Caco-2 (cell line): ENCODE measurements at regions not wholly inside any gene's neighbourhood (a gene's known extent, or its start where the extent isn't known, plus 50 kb on each side); places are given as distances from the start of the nearest gene placed in this dataset.

ENCODE experiments used
- BruUV-seq: library from RNA; stranded (reverse); fragments of 400-500 nt; replicated peaks from 2 replicates; lab custom pipeline; 2021; lab: Mats Ljungman, UMichigan
- CTCF ChIA-PET: fragments of 300-600 bp; sonication (Branson Sonifier 250); formaldehyde crosslinking; loops from one replicate; lab custom pipeline; 2022; ENCODE audit warnings: antibody characterized with exemption; lab: Charles Lee
- POLR2A ChIA-PET: fragments of 300-600 bp; sonication (Branson Sonifier 250); formaldehyde crosslinking; loops from one replicate; lab custom pipeline; 2022; ENCODE audit warnings: antibody characterized with exemption; lab: Charles Lee
- DNase-seq, 2 experiments: peaks; one replicate each; pipeline versions ENCODE4 v3.0.0 to v3.0.0-alpha.2; 2020 to 2022
- H3K27me3 ChIP-seq: replicated peaks from 2 replicates; pipeline ENCODE4 v1.6.0; 2011; ENCODE audit warnings: low read length; ENCODE audit not compliant: control insufficient read depth, insufficient read depth
- H3K36me3 ChIP-seq: 2 replicates; pipeline ENCODE4 v1.5.1; 2011; ENCODE audit warnings: low read length; ENCODE audit not compliant: control insufficient read depth, insufficient read depth
- H3K4me1 ChIP-seq: fragments of 250-450 bp; sonication (Bioruptor Pico); 2 replicates; pipeline ENCODE4 v1.5.1; 2020; ENCODE audit warnings: mild to moderate bottlenecking
- H3K4me3 ChIP-seq: 2 replicates; pipeline ENCODE4 v1.5.1; 2011; ENCODE audit warnings: low read depth, mild to moderate bottlenecking, control low read depth, low read length
- H3K9me3 ChIP-seq: fragments of 250-450 bp; sonication (Bioruptor Pico); 2 replicates; pipeline ENCODE4 v1.5.1; 2020; ENCODE audit warnings: mild to moderate bottlenecking, moderate library complexity
- H3K27ac Mint-ChIP-seq: one replicate; pipeline ENCODE4 v1.8.0; 2022; ENCODE audit warnings: mixed read lengths; ENCODE audit not compliant: unreplicated experiment
- H3K27me3 Mint-ChIP-seq: one replicate; pipeline ENCODE4 v1.8.0; 2022; ENCODE audit warnings: mixed read lengths; ENCODE audit not compliant: insufficient read depth, unreplicated experiment
- H3K36me3 Mint-ChIP-seq: one replicate; pipeline ENCODE4 v1.8.0; 2022; ENCODE audit warnings: mild to moderate bottlenecking, mixed read lengths; ENCODE audit not compliant: insufficient read depth, unreplicated experiment
- H3K4me1 Mint-ChIP-seq: one replicate; pipeline ENCODE4 v1.8.0; 2022; ENCODE audit warnings: low read depth, mixed read lengths; ENCODE audit not compliant: unreplicated experiment
- H3K4me3 Mint-ChIP-seq: one replicate; pipeline ENCODE4 v1.8.0; 2022; ENCODE audit warnings: mild to moderate bottlenecking, moderate library complexity, mixed read lengths; ENCODE audit not compliant: unreplicated experiment
- H3K9me3 Mint-ChIP-seq: one replicate; pipeline ENCODE4 v1.8.0; 2022; ENCODE audit warnings: mixed read lengths; ENCODE audit not compliant: unreplicated experiment
- CTCF ChIP-seq, 2 experiments: fragments of 200-600 bp in 1 of 2; IDR thresholded peaks; 1 replicate in 1 of 2; 2 replicates in 1 of 2; pipeline versions ENCODE4 v1.5.1 to v1.8.0; 2011 to 2022; ENCODE audit warnings: antibody characterized with exemption in 1 of 2, control low read depth in 1 of 2, inconsistent platforms in 1 of 2, low read depth in 1 of 2, low read length in 1 of 2, mild to moderate bottlenecking in 1 of 2, moderate library complexity in 1 of 2; ENCODE audit not compliant: insufficient read depth in 1 of 2, severe bottlenecking in 1 of 2, unreplicated experiment in 1 of 2
- intact Hi-C: fragments of 100-400 bp; cut with micrococcal nuclease; formaldehyde crosslinking; loops from one replicate; pipeline ENCODE4 v1.10.0; 2022; ENCODE audit not compliant: unreplicated experiment

DNA sequence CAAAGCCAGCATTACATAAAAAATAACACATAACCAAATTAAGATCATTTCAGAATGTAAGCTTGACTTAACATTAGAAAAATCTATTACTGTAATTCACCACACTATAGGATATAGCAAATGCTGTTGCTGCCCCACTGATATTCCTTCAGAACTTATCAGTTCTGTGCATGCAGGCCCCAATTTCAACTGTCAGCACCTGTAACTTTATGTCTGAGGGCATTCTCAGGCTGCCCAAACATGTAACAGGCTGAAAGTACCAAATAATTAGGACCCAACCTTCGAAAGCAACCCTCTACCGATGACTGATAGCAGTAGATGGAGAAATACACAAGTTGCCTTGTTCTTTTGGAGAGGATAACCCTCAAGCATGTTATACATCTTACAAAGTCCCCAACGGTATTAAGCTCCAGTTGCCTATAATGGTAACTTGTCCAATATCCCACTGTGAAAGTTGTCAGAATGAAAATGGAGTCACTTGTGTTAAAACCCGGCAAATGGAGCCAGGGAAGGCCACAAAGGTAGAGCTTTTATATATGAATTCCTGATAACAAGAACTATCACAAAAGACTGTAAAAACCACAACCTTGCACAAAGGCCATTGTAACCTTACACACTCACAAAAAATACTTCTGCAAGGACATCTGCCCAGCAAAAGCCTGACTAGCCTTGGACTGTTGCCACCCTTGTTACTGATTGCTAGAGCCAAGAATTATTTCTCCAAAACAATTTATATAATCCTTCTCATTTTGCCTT is 66.9 kb upstream of the ZNF746 start:
- peaks cover 7% of the 10 kb centered on the region for H3K9me3 ChIP-seq
- H3K36me3 ChIP-seq, result no peaks in the 10 kb centered on the region
- intact Hi-C loops, result no loop called here
- H3K4me3 ChIP-seq, result no peak overlapping the region
- no peaks in the 10 kb centered on the region for H3K27me3 ChIP-seq
- no peak overlapping the region for H3K4me3 Mint-ChIP-seq
- peaks cover 7% of the 10 kb centered on the region for H3K9me3 Mint-ChIP-seq
- H3K4me1 Mint-ChIP-seq, result no peaks in the 10 kb centered on the region
- peaks cover 16% of the 10 kb centered on the region for H3K36me3 Mint-ChIP-seq
- no TSS peak for BruUV-seq
- H3K27ac Mint-ChIP-seq, result no peak overlapping the region
- no peak for DNase-seq
- H3K4me1 ChIP-seq, result no peaks in the 10 kb centered on the region
- no peak for TF ChIP-seq CTCF (IDR thresholded peaks at IDR 0.05; ENCODE audit: insufficient read depth in 1 of 2, low read depth in 1 of 2, low read length in 1 of 2, severe bottlenecking in 1 of 2, unreplicated experiment in 1 of 2)
- H3K27me3 Mint-ChIP-seq, result no peaks in the 10 kb centered on the region
- ChIA-PET POLR2A (no interaction called here), CTCF (no interaction called here)

DNA sequence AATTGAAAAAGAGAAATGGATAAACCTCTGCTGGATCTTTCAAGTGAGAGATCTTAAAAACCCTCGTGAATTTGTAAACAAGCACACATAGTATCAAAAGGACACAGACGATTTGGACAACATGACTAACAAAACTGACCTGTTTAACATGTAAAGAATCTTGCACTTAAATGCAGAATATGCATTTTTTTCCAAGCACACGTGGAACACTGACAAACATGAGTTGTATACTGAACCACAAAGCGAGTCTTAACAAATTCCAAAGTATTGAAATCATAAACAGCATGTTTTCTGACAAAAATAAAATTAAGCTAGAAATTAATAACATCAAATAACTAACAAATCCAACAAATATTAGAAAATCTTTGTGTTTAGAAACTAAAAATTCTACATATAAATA is 65.0 kb upstream of the ZNF746 start:
- intact Hi-C loops, result no loop called here
- CTCF ChIA-PET, result no interaction called here
- Mint-ChIP-seq H3K27ac (no peak overlapping the region), H3K4me3 (no peak overlapping the region), H3K9me3 (no peaks in the 10 kb centered on the region), H3K27me3 (no peaks in the 10 kb centered on the region), H3K4me1 (no peaks in the 10 kb centered on the region), H3K36me3 (peaks cover 19% of the 10 kb centered on the region)
- BruUV-seq, result no TSS peak
- Histone ChIP-seq H3K4me3 (no peak overlapping the region), H3K36me3 (no peaks in the 10 kb centered on the region; the same call in none of the 2 replicates), H3K9me3 (no peaks in the 10 kb centered on the region), H3K4me1 (no peaks in the 10 kb centered on the region), H3K27me3 (no peaks in the 10 kb centered on the region)
- TF ChIP-seq CTCF (IDR thresholded peaks at IDR 0.05; ENCODE audit: insufficient read depth in 1 of 2, low read depth in 1 of 2, low read length in 1 of 2, severe bottlenecking in 1 of 2, unreplicated experiment in 1 of 2), result no peak
- no peak for DNase-seq
- POLR2A ChIA-PET, result no interaction called here

GRCh38 chr7:149561072-149561471 is 63.5 kb upstream of the ZNF746 start:
- intact Hi-C loops, result no loop called here
- Mint-ChIP-seq H3K36me3 (peaks cover 32% of the 10 kb centered on the region), H3K9me3 (no peaks in the 10 kb centered on the region), H3K27me3 (no peaks in the 10 kb centered on the region), H3K4me3 (no peak overlapping the region), H3K4me1 (no peaks in the 10 kb centered on the region), H3K27ac (peak overlapping the region; percentile 20)
- ChIA-PET POLR2A (no interaction called here), CTCF (no interaction called here)
- H3K36me3 ChIP-seq, result no peaks in the 10 kb centered on the region; the same call in none of the 2 replicates
- no peaks in the 10 kb centered on the region for H3K4me1 ChIP-seq
- H3K4me3 ChIP-seq, result no peak overlapping the region
- H3K9me3 ChIP-seq, result no peaks in the 10 kb centered on the region
- DNase-seq, result no peak
- no peaks in the 10 kb centered on the region for H3K27me3 ChIP-seq
- BruUV-seq, result no TSS peak
- no peak for TF ChIP-seq CTCF (IDR thresholded peaks at IDR 0.05; ENCODE audit: insufficient read depth in 1 of 2, low read depth in 1 of 2, low read length in 1 of 2, severe bottlenecking in 1 of 2, unreplicated experiment in 1 of 2)
